Transverse colon (tissue), 4 donors: ENCODE measurements at regions not wholly inside any gene's neighbourhood (a gene's known extent, or its start where the extent isn't known, plus 50 kb on each side); places are given as distances from the start of the nearest gene placed in this dataset.

Source experiments
- DNase-seq: peaks from one replicate; pipeline ENCODE4 v3.0.0-alpha.2; 2019
- H3K27ac ChIP-seq, 4 donors: fragments of 200-600 bp; sonication (generic); 2 replicates each; pipeline ENCODE4 v1.5.1; 2016 to 2018; ENCODE audit warnings: inconsistent platforms in 4 of 4
- H3K27me3 ChIP-seq: fragments of 200-600 bp; sonication (generic); 2 replicates; pipeline ENCODE4 v1.5.1; 2017; ENCODE audit warnings: inconsistent platforms
- H3K36me3 ChIP-seq, 4 donors: fragments of 200-600 bp; sonication (generic); 2 replicates each; pipeline ENCODE4 v1.5.1; 2017 to 2019; ENCODE audit warnings: inconsistent platforms in 4 of 4
- H3K4me1 ChIP-seq, 4 donors: fragments of 200-600 bp; sonication (generic); 2 replicates each; pipeline ENCODE4 v1.5.1; 2017 to 2020; ENCODE audit warnings: inconsistent platforms in 4 of 4
- H3K4me3 ChIP-seq, 4 donors: fragments of 200-600 bp; sonication (generic); 1 replicate in 1 of 4; 2 replicates in 3 of 4; pipeline versions ENCODE4 v1.5.1 to v1.6.1; 2017 to 2019; ENCODE audit warnings: inconsistent platforms in 4 of 4
- H3K9me3 ChIP-seq, 2 donors: fragments of 200-600 bp; sonication (generic); 2 replicates each; pipeline ENCODE4 v1.5.1; 2017 to 2019; ENCODE audit warnings: inconsistent platforms in 2 of 2
- CTCF ChIP-seq, 5 experiments: fragments of 200-600 bp in 3 of 5; fragments of 450-650 bp in 2 of 5; sonication (generic) in 3 of 5; IDR thresholded peaks; 1 replicate in 2 of 5; 2 replicates in 3 of 5; pipeline ENCODE4 v1.5.1; 2016 to 2017; ENCODE audit warnings: antibody characterized with exemption in 5 of 5, inconsistent platforms in 3 of 5, mild to moderate bottlenecking in 2 of 5, moderate library complexity in 1 of 5
- EP300 ChIP-seq: sonication (generic); formaldehyde crosslinking; IDR thresholded peaks from one replicate; pipeline ENCODE4 v1.6.1; 2017; ENCODE audit warnings: antibody characterized with exemption, low read depth
- POLR2A ChIP-seq: fragments of 450-650 bp; IDR thresholded peaks from one replicate; pipeline ENCODE4 v1.6.1; 2016; ENCODE audit warnings: antibody characterized with exemption, mild to moderate bottlenecking, moderate library complexity
- POLR2AphosphoS5 ChIP-seq, 3 donors: sonication (generic); formaldehyde crosslinking; IDR thresholded peaks; one replicate each; pipeline ENCODE4 v1.6.1; 2016; ENCODE audit warnings: antibody characterized with exemption in 3 of 3
- WGBS, 2 donors: methylation state at CpG; one replicate each; pipeline ENCODE4 v1.1.5; 2018; ENCODE audit warnings: low coverage in 1 of 2; 5-methylcytosine and 5-hydroxymethylcytosine counted together
- in situ Hi-C, 4 donors: fragments of 200-750 bp; cut with MboI; loops; one replicate each; pipeline versions ENCODE4 v1.15.0 to v1.15.1; 2017; ENCODE audit warnings: low sequenced_read_pairs in 3 of 4, low pct_ligation_motif_present in 1 of 4, low pct_unique_long_range_greater_than_20kb in 1 of 4
- intact Hi-C: fragments of 100-400 bp; cut with DNase I; formaldehyde crosslinking; loops from one replicate; pipeline ENCODE4 v1.15.1; 2023; ENCODE audit warnings: low total_unique reads

DNA sequence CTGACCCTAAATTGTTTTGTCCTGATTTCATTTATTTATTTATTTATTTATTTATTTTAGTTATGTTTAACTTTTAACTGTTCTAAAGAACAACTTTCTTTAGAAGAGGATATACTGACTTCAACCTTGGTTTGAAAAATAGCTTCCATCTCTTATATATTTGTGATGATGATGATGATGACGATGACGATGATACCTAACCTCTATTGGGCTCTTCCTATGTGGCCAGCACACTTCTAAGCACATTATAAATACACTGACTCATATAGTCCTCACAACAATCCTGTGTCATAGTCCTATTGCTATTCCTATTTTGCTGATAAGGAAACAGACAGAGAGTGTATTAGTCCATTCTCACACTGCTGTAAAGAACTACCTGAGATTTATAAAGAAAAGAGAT is 162.9 kb upstream of the KIAA1217 start:
- H3K27me3 ChIP-seq: no peaks in the 10 kb centered on the region
- no peaks in the 10 kb centered on the region for H3K36me3 ChIP-seq
- no peak for TF ChIP-seq CTCF (IDR thresholded peaks at IDR 0.05)
- no peak for TF ChIP-seq POLR2A
- no peak for TF ChIP-seq EP300
- no peak for TF ChIP-seq POLR2AphosphoS5 (IDR thresholded peaks at IDR 0.05)
- no peak overlapping the region for H3K4me3 ChIP-seq
- intact Hi-C loops: no loop called here
- H3K27ac ChIP-seq: no peak overlapping the region
- H3K4me1 ChIP-seq: peaks cover 0 to 4% (median 0%) of the 10 kb centered on the region in 4 donors
- in situ Hi-C loops: no loop called here
- 94% methylated on average over 2 of the region's 2 CpGs for WGBS, 2 donors
- peaks cover 0 to 4% of the 10 kb centered on the region in 2 donors for H3K9me3 ChIP-seq
- DNase-seq: no peak

DNA sequence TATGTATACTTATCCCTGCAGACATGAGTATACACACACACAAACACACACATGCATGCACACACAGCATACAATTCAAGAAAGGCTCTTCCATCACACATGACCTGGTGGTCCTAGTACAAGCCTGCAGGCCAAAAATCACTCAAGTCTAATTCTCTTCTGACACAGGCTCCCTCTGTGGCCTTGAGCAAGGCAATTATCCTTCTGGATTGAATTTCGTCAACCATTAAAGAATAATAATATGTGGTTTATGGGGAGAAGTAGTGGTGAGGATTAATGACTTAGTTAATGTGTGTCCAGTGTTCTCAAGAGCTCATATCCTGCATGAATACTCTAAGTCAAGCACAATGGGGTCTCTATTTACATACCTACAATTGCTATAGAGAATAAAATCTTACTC is 161.8 kb upstream of the KIAA1217 start:
- Histone ChIP-seq H3K36me3 (no peaks in the 10 kb centered on the region), H3K9me3 (peaks cover 0 to 4% of the 10 kb centered on the region in 2 donors), H3K27me3 (no peaks in the 10 kb centered on the region), H3K27ac (no peak overlapping the region), H3K4me1 (no peaks in the 10 kb centered on the region), H3K4me3 (no peak overlapping the region)
- no peak for DNase-seq
- intact Hi-C loops: no loop called here
- 82 to 92% methylated on average over 1 of the region's 1 CpG for WGBS, 2 donors
- in situ Hi-C loops: no loop called here
- TF ChIP-seq CTCF (IDR thresholded peaks at IDR 0.05) (no peak), POLR2A (no peak), POLR2AphosphoS5 (IDR thresholded peaks at IDR 0.05) (no peak), EP300 (no peak)

DNA sequence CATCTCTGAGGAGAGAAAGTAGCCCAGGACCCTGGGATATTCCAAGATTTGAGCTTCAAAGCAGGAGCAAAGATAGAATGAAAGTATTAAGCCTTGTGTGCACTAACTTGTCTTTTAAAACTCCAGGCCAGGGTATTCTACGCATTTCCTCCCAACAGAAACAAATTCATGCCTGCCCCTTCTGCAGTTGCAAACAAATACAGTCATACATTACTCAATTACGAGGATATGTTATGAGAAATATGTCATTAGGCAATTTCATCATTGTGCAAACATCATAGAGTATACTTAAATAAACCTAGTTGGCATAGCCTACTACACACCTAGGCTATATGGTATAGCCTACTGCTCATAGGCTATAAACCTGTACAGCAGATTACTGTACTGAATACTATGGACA is 154.5 kb upstream of the KIAA1217 start:
- no peak for TF ChIP-seq CTCF (IDR thresholded peaks at IDR 0.05)
- TF ChIP-seq POLR2AphosphoS5 (IDR thresholded peaks at IDR 0.05): no peak
- TF ChIP-seq POLR2A: no peak
- no peak for TF ChIP-seq EP300
- Histone ChIP-seq H3K4me3 (no peak overlapping the region), H3K9me3 (peaks cover 0 to 4% of the 10 kb centered on the region in 2 donors), H3K27ac (no peak overlapping the region), H3K4me1 (no peaks in the 10 kb centered on the region), H3K36me3 (no peaks in the 10 kb centered on the region), H3K27me3 (no peaks in the 10 kb centered on the region)
- 31 to 59% methylated on average over 2 of the region's 2 CpGs for WGBS, 2 donors
- no peak for DNase-seq
- intact Hi-C loops (no loop called here), in situ Hi-C loops (no loop called here)

- 87 to 100% methylated on average over 2 to 4 of the region's 4 CpGs for WGBS, 2 donors
- TF ChIP-seq POLR2A: no peak
- TF ChIP-seq POLR2AphosphoS5 (IDR thresholded peaks at IDR 0.05): no peak
- no peak for TF ChIP-seq CTCF (IDR thresholded peaks at IDR 0.05)
- TF ChIP-seq EP300: no peak
- H3K4me1 ChIP-seq: no peaks in the 10 kb centered on the region
- no peak overlapping the region for H3K4me3 ChIP-seq
- DNase-seq: no peak
- no peaks in the 10 kb centered on the region for H3K36me3 ChIP-seq
- no peaks in the 10 kb centered on the region for H3K27me3 ChIP-seq
- in situ Hi-C loops: no loop called here
- H3K27ac ChIP-seq: no peak overlapping the region
- no peaks in the 10 kb centered on the region for H3K9me3 ChIP-seq
- intact Hi-C loops: no loop called here
These were observed 128.7 kb upstream of the KIAA1217 start for GRCh38 chr10:24080207-24080606.
